B cell (primary cell): ENCODE measurements at regions not wholly inside any gene's neighbourhood (a gene's known extent, or its start where the extent isn't known, plus 50 kb on each side); places are given as distances from the start of the nearest gene placed in this dataset.

Experiments
- EZH2 ChIP-seq: IDR thresholded peaks from 2 replicates; pipeline ENCODE4 v1.6.1; 2012; ENCODE audit warnings: borderline replicate concordance, low read depth, mild to moderate bottlenecking, moderate library complexity, low read length; ENCODE audit not compliant: insufficient read depth, poor library complexity, severe bottlenecking
- TF ChIP-seq, protein P1 (sequence below): fragments of 200-600 bp; IDR thresholded peaks from one replicate; pipeline ENCODE4 v1.8.0; 2022; ENCODE audit warnings: antibody characterized with exemption, mild to moderate bottlenecking

DNA sequence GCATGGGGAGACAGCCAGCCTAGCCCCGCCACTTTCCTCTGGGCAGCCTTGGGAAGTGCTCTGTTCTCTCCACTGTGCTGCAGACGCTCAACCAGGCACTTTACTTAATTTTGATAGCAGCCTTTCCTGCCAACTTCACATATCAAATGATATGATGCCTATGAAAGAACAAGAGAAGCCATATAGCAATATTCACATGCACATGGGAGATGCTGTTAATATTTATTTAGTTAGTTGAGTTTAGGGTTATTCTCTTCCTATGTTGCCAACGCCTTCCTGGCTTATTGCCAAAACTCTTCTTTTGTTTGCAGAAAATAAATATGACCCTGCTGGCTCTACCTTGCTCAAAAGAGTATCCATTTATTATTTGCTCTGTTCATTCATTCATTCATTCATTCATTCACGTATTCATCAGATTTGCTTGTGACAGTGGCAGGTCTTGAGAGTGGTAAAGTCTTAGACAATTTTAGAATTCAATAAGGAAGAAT is 99.3 kb downstream of the GATA6 start:
- TF ChIP-seq, protein P1, sequence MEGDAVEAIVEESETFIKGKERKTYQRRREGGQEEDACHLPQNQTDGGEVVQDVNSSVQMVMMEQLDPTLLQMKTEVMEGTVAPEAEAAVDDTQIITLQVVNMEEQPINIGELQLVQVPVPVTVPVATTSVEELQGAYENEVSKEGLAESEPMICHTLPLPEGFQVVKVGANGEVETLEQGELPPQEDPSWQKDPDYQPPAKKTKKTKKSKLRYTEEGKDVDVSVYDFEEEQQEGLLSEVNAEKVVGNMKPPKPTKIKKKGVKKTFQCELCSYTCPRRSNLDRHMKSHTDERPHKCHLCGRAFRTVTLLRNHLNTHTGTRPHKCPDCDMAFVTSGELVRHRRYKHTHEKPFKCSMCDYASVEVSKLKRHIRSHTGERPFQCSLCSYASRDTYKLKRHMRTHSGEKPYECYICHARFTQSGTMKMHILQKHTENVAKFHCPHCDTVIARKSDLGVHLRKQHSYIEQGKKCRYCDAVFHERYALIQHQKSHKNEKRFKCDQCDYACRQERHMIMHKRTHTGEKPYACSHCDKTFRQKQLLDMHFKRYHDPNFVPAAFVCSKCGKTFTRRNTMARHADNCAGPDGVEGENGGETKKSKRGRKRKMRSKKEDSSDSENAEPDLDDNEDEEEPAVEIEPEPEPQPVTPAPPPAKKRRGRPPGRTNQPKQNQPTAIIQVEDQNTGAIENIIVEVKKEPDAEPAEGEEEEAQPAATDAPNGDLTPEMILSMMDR: no peak
- TF ChIP-seq EZH2: no peak
